ENCODE measurements at regions not wholly inside any gene's neighbourhood (a gene's known extent, or its start where the extent isn't known, plus 50 kb on each side); places are given as distances from the start of the nearest gene placed in this dataset.
"Not testable (repeated sequence)": the region's sequence is repeated elsewhere in the genome, so short reads cannot be mapped to it uniquely, and the experiment has no call there.

DNA sequence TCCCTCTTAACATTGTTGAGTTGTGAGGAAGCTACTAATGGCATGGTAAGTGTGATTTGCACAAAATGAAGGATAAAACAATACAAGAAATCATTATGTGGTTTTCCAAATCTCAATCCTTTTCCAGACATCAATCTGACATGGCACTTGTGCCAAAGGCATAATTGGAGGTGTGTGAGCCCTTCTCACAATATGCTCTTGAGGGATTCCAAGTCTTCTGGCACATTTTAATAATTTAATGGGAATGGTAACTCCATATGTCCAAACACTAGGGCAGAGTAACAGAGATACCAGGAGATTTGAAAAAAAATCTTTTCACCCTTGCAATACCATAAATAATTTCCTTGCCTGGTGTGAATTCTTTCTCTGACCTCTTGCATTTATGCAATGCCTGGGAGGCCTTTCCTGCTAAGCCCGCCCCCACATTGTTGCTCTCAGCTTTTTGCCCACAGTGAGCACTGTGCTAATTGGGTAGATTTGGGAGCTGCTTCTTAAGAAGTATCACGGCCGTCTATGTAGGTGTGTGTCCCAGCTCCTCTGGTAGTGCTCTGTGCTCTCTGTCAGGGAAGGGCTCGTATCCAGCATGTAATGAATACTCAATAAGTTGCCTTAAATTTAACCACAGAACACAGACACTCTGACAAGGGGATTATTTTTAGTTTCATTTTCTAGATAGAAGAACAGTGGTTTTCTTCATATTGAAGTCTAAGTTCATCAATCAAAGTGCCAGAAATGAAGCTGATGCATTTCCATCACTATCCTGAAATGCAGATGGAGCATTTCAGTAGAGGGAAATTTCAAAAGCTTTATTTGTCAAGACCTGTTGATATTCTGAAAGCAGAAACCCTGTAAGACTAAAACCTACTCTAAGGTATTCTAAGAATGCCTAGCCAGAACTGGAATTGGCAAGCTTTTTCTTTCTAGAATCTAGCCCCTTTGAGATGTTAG, 54.4 kb upstream of the CEP85L start:
- Histone ChIP-seq H3K4me3 (ENCODE audit: low read length) (no peak overlapping the region), H3K79me2 (ENCODE audit: control insufficient read depth, insufficient read depth, low read length) (no peaks in the 10 kb centered on the region), H3K23ac (ENCODE audit: low read length) (no peak overlapping the region), H3K4me1 (ENCODE audit: control insufficient read depth, low read depth, low read length) (peaks cover 15% of the 10 kb centered on the region), H2BK15ac (replicated peaks; ENCODE audit: low read depth) (peak overlapping the region; percentile 2), H2BK120ac (ENCODE audit: low read depth, low read length) (no peak overlapping the region), H3K79me1 (ENCODE audit: low read length) (no peaks in the 10 kb centered on the region), H3K4me2 (ENCODE audit: low read length) (no peak overlapping the region), H3K4ac (ENCODE audit: low read depth, low read length) (no peak overlapping the region), H3K36me3 (ENCODE audit: control insufficient read depth, insufficient read depth, low read length) (no peaks in the 10 kb centered on the region), H3K56ac (ENCODE audit: low read length) (no peak overlapping the region), H2AK5ac (ENCODE audit: low read length) (no peak overlapping the region), H4K8ac (ENCODE audit: low read depth, low read length) (no peak overlapping the region), H3K9ac (ENCODE audit: low read length) (no peak overlapping the region), H3K18ac (ENCODE audit: low read length) (no peak overlapping the region), H3K27ac (ENCODE audit: low read depth, low read length) (no peak overlapping the region), H4K5ac (ENCODE audit: low read length) (no peak overlapping the region), H3K27me3 (ENCODE audit: insufficient read depth, low read length, poor library complexity) (no peaks in the 10 kb centered on the region), H2BK5ac (ENCODE audit: low read length) (no peak overlapping the region)
- WGBS (ENCODE audit: extremely low coverage, insufficient coverage, low lambda C conversion rate): no CpG with 5 or more reads among the region's 4 CpGs
- DNase-seq: peak; percentile 94

DNA sequence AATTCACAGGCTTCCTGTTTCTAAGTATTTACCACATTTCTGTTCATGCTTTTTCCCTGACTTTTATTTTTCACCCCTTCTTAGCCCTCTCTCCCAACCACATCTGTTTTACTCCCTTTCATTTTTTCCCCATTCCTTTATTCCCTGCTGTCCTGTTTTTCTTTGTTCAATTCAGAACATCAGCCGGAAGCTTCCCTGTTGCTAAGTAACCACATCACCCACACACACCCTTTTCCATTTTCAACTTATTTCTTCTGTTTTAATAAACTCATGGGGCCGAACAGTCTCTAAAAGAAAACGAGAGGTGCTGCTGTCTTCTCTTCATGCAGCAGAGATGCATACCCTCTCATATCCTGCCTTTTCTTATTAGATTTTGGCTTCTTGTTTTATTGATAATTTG, 53.5 kb upstream of the CEP85L start:
- Histone ChIP-seq H3K27ac (ENCODE audit: low read depth, low read length) (no peak overlapping the region), H2BK5ac (ENCODE audit: low read length) (no peak overlapping the region)

DNA sequence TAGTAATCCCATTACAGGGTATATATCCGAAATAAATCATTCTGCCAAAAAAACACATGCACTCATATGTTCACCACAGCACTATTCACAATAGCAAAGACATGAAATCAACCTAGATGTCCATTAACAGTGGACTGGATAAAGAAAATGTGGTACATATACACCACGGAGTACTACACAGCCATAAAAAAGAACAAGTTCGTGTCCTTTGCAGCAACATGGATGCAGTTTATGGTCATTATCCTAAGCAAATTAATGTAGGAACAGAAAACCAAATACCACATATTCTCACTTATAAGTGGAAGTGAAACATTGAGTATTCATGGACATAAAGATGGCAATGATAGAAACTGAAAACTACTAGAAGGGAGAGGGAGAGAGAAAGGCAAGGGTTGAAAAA, 49.9 kb upstream of the CEP85L start:
- not testable (repeated sequence) for H3K18ac ChIP-seq (ENCODE audit: low read length); H3K79me1 ChIP-seq (ENCODE audit: low read length); H3K27me3 ChIP-seq (ENCODE audit: insufficient read depth, low read length, poor library complexity); H3K4me2 ChIP-seq (ENCODE audit: low read length); H3K79me2 ChIP-seq (ENCODE audit: control insufficient read depth, insufficient read depth, low read length); H3K23ac ChIP-seq (ENCODE audit: low read length); H2BK120ac ChIP-seq (ENCODE audit: low read depth, low read length); H4K5ac ChIP-seq (ENCODE audit: low read length); H3K4me1 ChIP-seq (ENCODE audit: control insufficient read depth, low read depth, low read length); H2BK15ac ChIP-seq (replicated peaks; ENCODE audit: low read depth); H4K8ac ChIP-seq (ENCODE audit: low read depth, low read length); H3K56ac ChIP-seq (ENCODE audit: low read length); H3K4ac ChIP-seq (ENCODE audit: low read depth, low read length); H2BK5ac ChIP-seq (ENCODE audit: low read length); H2AK5ac ChIP-seq (ENCODE audit: low read length); H3K27ac ChIP-seq (ENCODE audit: low read depth, low read length); H3K4me3 ChIP-seq (ENCODE audit: low read length); H3K9ac ChIP-seq (ENCODE audit: low read length); DNase-seq; H3K36me3 ChIP-seq (ENCODE audit: control insufficient read depth, insufficient read depth, low read length)
- WGBS (ENCODE audit: extremely low coverage, insufficient coverage, low lambda C conversion rate): no CpG with 5 or more reads among the region's 3 CpGs

More for the DNA sequence above, 53.5 kb upstream of the CEP85L start:
- Histone ChIP-seq H3K18ac (ENCODE audit: low read length) (no peak overlapping the region), H3K79me1 (ENCODE audit: low read length) (no peaks in the 10 kb centered on the region), H3K56ac (ENCODE audit: low read length) (no peak overlapping the region), H3K79me2 (ENCODE audit: control insufficient read depth, insufficient read depth, low read length) (no peaks in the 10 kb centered on the region), H3K27me3 (ENCODE audit: insufficient read depth, low read length, poor library complexity) (no peaks in the 10 kb centered on the region), H4K5ac (ENCODE audit: low read length) (no peak overlapping the region), H3K9ac (ENCODE audit: low read length) (no peak overlapping the region), H3K4ac (ENCODE audit: low read depth, low read length) (no peak overlapping the region), H2AK5ac (ENCODE audit: low read length) (no peak overlapping the region), H4K8ac (ENCODE audit: low read depth, low read length) (no peak overlapping the region), H3K4me1 (ENCODE audit: control insufficient read depth, low read depth, low read length) (peaks cover 12% of the 10 kb centered on the region), H2BK15ac (replicated peaks; ENCODE audit: low read depth) (peak overlapping the region; percentile 2), H3K23ac (ENCODE audit: low read length) (no peak overlapping the region), H3K4me2 (ENCODE audit: low read length) (no peak overlapping the region), H3K4me3 (ENCODE audit: low read length) (no peak overlapping the region), H2BK120ac (ENCODE audit: low read depth, low read length) (no peak overlapping the region), H3K36me3 (ENCODE audit: control insufficient read depth, insufficient read depth, low read length) (no peaks in the 10 kb centered on the region)
- WGBS (ENCODE audit: extremely low coverage, insufficient coverage, low lambda C conversion rate): no CpG with 5 or more reads among the region's 3 CpGs
- peak; percentile 29 for DNase-seq

All from mesendoderm (in vitro differentiated cells).